ENCODE measurements at regions not wholly inside any gene's neighbourhood (a gene's known extent, or its start where the extent isn't known, plus 50 kb on each side); places are given as distances from the start of the nearest gene placed in this dataset.

DNA sequence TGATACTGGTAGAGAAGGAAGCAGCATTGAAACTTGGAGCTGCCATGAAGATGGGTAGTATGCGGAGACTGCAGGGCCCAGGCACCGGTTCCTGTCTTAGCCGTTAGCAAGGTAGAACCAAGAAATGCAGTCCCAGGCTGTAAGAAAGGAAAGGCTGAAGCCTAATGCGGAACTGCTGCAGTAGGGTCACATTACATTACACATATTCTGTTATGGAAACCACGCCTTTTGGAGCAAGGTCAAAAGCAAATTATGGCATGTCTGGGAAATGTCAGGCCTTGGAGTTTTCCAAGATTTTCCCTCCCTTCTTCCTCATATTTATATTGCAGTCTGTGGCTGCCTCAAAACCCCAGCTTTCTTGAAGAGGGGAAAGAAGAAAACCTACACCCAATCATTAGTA is 204.8 kb upstream of the RASGEF1B start:
- Histone ChIP-seq H3K36me3 (replicated peaks in 1 of 2; ENCODE audit: control extremely low read depth in 1 of 2, control insufficient read depth in 1 of 2, extremely low read depth in 1 of 2, insufficient read depth in 2 of 2, low read length in 1 of 2) (no peaks in the 10 kb centered on the region), H3K9me3 (ENCODE audit: control extremely low read depth in 1 of 3, control insufficient read depth in 2 of 3, insufficient read depth in 1 of 3, low read length in 2 of 3) (no peaks in the 10 kb centered on the region), H3K27me3 (replicated peaks in 1 of 4; ENCODE audit: control extremely low read depth in 1 of 4, control insufficient read depth in 3 of 4, insufficient read depth in 4 of 4, low read length in 3 of 4) (no peaks in the 10 kb centered on the region), H3K4me3 (ENCODE audit: control extremely low read depth in 1 of 5, extremely low read depth in 1 of 5, insufficient read depth in 1 of 5, low read depth in 2 of 5, low read length in 4 of 5) (no peak overlapping the region), H2AFZ (ENCODE audit: insufficient read depth, low read depth, low read length, poor library complexity, severe bottlenecking) (no peak overlapping the region), H3K9ac (ENCODE audit: low read length) (no peak overlapping the region), H3K4me2 (replicated peaks; ENCODE audit: low read depth, low read length, poor library complexity, severe bottlenecking) (no peak overlapping the region), H3K27ac (ENCODE audit: low read length in 2 of 2) (no peak overlapping the region), H3K4me1 (ENCODE audit: control insufficient read depth in 2 of 2, insufficient read depth in 2 of 2, low read length in 2 of 2) (no peaks in the 10 kb centered on the region), H4K20me1 (ENCODE audit: control insufficient read depth, insufficient read depth, low read length, poor library complexity, severe bottlenecking) (no peaks in the 10 kb centered on the region), H3K79me2 (ENCODE audit: control insufficient read depth, insufficient read depth, low read length) (no peaks in the 10 kb centered on the region)
- intact Hi-C loops (cut with micrococcal nuclease) = no loop called here
- no peaks in the 10 kb centered on the region for H3K27me3 Mint-ChIP-seq
- ATAC-seq (ENCODE audit: low read depth) (no peak), DNase-seq (no peak)
- H3K4me1 Mint-ChIP-seq = no peaks in the 10 kb centered on the region
- WGBS (ENCODE audit: insufficient coverage) = 100% methylated on average over 2 of the region's 5 CpGs
- no peak for TF ChIP-seq EZH2 (IDR thresholded peaks at IDR 0.05; ENCODE audit: borderline replicate concordance, insufficient read depth, low read depth, low read length, poor library complexity, severe bottlenecking)
- TF ChIP-seq, protein P1, sequence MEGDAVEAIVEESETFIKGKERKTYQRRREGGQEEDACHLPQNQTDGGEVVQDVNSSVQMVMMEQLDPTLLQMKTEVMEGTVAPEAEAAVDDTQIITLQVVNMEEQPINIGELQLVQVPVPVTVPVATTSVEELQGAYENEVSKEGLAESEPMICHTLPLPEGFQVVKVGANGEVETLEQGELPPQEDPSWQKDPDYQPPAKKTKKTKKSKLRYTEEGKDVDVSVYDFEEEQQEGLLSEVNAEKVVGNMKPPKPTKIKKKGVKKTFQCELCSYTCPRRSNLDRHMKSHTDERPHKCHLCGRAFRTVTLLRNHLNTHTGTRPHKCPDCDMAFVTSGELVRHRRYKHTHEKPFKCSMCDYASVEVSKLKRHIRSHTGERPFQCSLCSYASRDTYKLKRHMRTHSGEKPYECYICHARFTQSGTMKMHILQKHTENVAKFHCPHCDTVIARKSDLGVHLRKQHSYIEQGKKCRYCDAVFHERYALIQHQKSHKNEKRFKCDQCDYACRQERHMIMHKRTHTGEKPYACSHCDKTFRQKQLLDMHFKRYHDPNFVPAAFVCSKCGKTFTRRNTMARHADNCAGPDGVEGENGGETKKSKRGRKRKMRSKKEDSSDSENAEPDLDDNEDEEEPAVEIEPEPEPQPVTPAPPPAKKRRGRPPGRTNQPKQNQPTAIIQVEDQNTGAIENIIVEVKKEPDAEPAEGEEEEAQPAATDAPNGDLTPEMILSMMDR (IDR thresholded peaks at IDR 0.05) = no peak
- ChIA-PET POLR2A (no interaction called here), CTCF (no interaction called here)
- H3K4me3 Mint-ChIP-seq = no peak overlapping the region
- H3K27ac Mint-ChIP-seq = no peak overlapping the region
- no peaks in the 10 kb centered on the region for H3K9me3 Mint-ChIP-seq (ENCODE audit: insufficient read depth)

DNA sequence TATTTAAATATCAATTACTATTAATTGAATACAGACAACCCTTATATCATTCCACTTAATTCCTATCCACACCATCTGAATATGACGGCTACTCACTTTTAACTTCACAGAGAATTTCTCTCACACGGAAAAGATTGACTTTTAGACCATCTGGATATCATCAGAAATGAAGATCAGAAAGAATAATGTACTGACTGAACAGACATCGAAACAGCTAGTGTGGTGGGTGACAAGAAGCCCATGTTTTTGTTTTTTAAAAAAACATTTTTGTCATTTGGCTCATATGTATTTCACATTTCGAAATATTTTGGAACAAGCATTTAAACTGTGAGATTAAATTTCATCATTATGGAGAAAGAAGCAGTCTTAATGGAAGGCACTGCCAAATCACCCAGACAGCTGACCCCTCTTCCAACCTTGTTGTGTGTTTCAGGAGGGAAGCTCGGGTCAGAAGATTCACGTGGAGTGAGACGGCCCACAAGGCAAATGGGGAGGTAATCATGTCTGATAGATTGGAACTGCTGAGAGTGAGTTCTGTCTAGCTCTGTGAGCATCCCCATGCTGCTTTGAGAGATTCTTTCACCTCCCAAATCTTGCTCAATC is 204.2 kb upstream of the RASGEF1B start:
- Histone ChIP-seq H3K36me3 (replicated peaks in 1 of 2; ENCODE audit: control extremely low read depth in 1 of 2, control insufficient read depth in 1 of 2, extremely low read depth in 1 of 2, insufficient read depth in 2 of 2, low read length in 1 of 2) (no peaks in the 10 kb centered on the region), H3K4me2 (replicated peaks; ENCODE audit: low read depth, low read length, poor library complexity, severe bottlenecking) (no peak overlapping the region), H3K4me3 (ENCODE audit: control extremely low read depth in 1 of 5, extremely low read depth in 1 of 5, insufficient read depth in 1 of 5, low read depth in 2 of 5, low read length in 4 of 5) (no peak overlapping the region), H3K79me2 (ENCODE audit: control insufficient read depth, insufficient read depth, low read length) (no peaks in the 10 kb centered on the region), H4K20me1 (ENCODE audit: control insufficient read depth, insufficient read depth, low read length, poor library complexity, severe bottlenecking) (no peaks in the 10 kb centered on the region), H3K27ac (ENCODE audit: low read length in 2 of 2) (no peak overlapping the region), H3K9ac (ENCODE audit: low read length) (no peak overlapping the region), H2AFZ (ENCODE audit: insufficient read depth, low read depth, low read length, poor library complexity, severe bottlenecking) (no peak overlapping the region), H3K4me1 (ENCODE audit: control insufficient read depth in 2 of 2, insufficient read depth in 2 of 2, low read length in 2 of 2) (no peaks in the 10 kb centered on the region), H3K27me3 (replicated peaks in 1 of 4; ENCODE audit: control extremely low read depth in 1 of 4, control insufficient read depth in 3 of 4, insufficient read depth in 4 of 4, low read length in 3 of 4) (no peaks in the 10 kb centered on the region), H3K9me3 (ENCODE audit: control extremely low read depth in 1 of 3, control insufficient read depth in 2 of 3, insufficient read depth in 1 of 3, low read length in 2 of 3) (no peaks in the 10 kb centered on the region)
- TF ChIP-seq, protein P1 (IDR thresholded peaks at IDR 0.05) = no peak
- TF ChIP-seq EZH2 (IDR thresholded peaks at IDR 0.05; ENCODE audit: borderline replicate concordance, insufficient read depth, low read depth, low read length, poor library complexity, severe bottlenecking) = no peak
- H3K4me3 Mint-ChIP-seq = no peak overlapping the region
- H3K4me1 Mint-ChIP-seq = no peaks in the 10 kb centered on the region
- H3K9me3 Mint-ChIP-seq (ENCODE audit: insufficient read depth) = no peaks in the 10 kb centered on the region
- DNase-seq (no peak), ATAC-seq (ENCODE audit: low read depth) (no peak)
- ChIA-PET POLR2A (no interaction called here), CTCF (no interaction called here)
- H3K27ac Mint-ChIP-seq = no peak overlapping the region
- no peaks in the 10 kb centered on the region for H3K27me3 Mint-ChIP-seq
- no CpG with 5 or more reads among the region's 7 CpGs for WGBS (ENCODE audit: insufficient coverage)
- intact Hi-C loops (cut with micrococcal nuclease) = no loop called here
